COLO829 (cell line): ENCODE measurements at regions not wholly inside any gene's neighbourhood (a gene's known extent, or its start where the extent isn't known, plus 50 kb on each side); places are given as distances from the start of the nearest gene placed in this dataset.

Experiments used
- DNase-seq: peaks from one replicate; pipeline ENCODE4 v3.0.0; 2012; ENCODE audit warnings: low spot score

GRCh38 chr1:8113262-8114220 is 87.4 kb upstream of the ERRFI1 start:
- DNase-seq, result no peak

- DNase-seq, result no peak
Observed at GRCh38 chr1:8112611-8113261, 86.6 kb upstream of the ERRFI1 start.

GRCh38 chr1:8111560-8111959 is 85.5 kb upstream of the ERRFI1 start:
- DNase-seq, result no peak

DNA sequence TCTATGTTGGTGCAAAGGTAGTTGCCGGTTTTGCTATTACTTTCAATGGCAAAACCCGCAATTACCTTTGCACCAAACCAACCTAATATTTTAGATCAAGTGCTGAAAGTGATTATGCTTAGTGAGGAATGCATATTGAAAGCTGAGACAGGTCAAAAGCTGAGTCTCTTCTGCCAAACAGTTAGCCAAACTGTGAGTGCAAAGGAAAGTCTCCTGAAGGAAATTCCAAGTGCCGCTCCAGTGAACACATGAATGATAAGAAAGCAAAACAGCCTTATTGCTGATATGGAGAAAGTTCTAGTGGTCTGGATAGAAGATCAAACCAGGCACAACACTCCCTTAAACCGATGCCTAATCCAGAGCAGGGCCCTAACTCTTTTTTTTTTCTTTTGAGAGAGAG is 83.1 kb upstream of the ERRFI1 start:
- no peak for DNase-seq

DNA sequence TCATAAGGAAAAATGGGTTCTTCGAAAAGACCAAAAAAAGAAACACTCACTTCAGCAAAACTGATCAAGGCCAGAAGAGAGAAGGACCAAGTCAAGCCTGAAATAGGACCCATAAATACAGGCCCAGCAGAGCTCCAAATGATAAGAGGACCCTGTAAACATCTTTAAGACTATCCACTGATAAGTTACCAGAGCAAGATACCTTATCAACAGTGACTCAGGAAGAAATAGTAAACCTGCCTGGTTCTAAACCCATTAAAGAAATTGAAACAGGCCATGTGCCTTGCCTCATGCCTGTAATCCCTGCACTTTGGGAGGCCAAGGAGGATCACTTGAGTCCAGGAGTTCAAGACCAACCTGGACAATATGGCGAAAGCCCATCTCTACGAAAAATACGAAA is 81.8 kb upstream of the ERRFI1 start:
- DNase-seq, result no peak

DNA sequence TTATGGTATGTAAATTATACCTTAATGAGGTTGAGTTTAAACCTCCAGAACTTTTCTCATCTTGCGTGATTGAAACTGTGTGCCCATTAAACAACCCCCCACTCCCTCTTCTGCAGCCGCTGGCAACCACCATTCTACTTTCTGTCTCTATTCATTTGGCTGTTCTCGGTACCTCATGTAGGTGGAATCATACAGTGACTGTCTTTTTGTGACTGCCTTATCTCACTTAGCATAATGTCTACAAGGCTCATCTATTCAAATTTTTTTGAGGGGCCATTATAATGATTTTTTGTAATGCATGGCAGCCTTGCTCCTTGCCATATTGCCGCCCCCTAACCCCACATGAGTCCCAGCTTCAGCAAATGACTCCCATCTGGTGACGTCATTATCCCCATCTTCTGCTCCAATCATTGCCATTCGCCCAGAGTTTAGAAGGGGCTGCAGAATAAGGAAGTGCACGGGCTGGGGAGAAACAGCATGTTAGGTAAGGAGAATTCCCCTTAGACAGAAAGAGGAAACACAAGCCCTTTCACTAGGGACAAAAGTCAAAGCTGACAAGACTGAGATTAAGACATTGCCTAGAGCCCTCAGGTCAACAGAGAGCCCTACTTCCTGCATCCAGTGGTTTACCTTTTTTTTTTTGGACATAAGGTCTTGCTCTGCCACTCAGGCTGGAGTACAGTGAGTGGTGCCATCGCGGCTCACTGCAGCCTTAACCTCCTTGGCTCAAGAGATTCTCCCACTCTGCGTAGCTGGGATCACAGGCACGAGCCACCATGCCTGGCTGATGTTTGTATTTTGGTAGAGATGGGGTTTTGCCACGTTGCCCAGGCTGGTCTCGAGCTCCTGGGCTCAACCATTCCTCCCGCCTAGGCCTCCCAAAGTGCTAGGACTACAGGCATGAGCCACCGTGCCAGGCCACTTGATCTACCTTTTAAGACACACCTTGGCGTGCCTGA is 78.4 kb upstream of the ERRFI1 start:
- DNase-seq, result no peak

GRCh38 chr1:8097908-8098307 is 71.8 kb upstream of the ERRFI1 start:
- no peak for DNase-seq

GRCh38 chr1:8097077-8097799 is 71.1 kb upstream of the ERRFI1 start:
- DNase-seq, result no peak

DNA sequence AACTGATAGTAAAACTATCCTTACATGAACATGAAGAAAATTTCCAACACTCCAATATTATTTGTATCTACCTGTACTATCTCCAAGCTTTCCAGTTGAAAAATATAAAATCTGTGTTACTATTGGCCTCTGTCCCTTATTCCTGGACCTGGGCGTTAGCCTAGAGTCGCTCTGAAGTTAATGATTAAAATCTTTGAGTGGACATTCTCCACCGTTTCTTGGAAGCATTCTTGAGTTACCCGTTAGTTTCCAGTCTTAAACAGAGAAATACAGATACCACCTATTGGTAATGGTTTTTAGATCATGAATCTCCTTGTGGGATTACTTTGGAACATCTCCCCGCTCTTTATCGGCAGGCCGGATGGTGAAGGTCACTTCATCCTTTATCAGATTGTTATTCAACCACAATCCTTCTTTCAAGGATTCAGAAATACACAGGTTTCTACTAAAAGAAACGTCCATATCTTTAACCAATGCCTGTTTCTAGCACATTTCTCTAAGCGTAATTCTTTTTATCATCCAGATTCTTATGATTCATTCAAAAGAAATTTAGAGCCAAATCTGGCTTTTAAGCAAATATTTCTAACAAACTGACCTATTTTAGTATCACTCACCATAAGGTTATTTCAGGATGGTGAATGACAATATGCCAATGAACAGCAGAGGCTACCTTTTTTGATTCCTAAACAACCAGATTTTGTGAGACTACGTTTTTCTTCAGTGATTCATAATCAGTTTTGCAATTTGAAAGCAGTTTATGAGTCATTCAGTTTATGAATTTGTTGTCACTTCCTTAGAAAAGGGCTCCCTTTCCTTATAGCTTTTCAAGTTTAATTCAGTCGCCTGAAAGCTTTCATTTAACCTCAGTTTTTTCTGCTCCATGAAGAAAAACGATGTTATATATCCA is 70.2 kb upstream of the ERRFI1 start:
- DNase-seq, result no peak

DNA sequence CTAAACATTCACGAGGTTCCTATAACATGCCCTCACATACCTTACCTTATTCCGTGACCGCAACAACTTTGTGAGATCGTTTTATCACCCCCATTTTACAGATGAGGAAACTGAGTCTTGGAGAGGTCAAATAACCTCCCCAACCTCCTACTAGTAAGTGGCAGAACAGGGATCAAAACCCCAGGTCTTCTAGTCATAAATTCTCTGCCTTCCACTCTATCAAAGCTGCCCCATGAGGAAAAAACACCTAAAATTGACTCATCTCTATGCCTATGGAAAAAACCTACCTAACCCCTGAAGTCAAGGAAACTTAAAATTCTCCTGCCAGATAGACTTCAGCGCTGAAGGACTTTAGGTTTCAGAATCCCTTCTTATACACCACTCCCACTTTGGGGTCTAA is 69.5 kb upstream of the ERRFI1 start:
- no peak for DNase-seq

DNA sequence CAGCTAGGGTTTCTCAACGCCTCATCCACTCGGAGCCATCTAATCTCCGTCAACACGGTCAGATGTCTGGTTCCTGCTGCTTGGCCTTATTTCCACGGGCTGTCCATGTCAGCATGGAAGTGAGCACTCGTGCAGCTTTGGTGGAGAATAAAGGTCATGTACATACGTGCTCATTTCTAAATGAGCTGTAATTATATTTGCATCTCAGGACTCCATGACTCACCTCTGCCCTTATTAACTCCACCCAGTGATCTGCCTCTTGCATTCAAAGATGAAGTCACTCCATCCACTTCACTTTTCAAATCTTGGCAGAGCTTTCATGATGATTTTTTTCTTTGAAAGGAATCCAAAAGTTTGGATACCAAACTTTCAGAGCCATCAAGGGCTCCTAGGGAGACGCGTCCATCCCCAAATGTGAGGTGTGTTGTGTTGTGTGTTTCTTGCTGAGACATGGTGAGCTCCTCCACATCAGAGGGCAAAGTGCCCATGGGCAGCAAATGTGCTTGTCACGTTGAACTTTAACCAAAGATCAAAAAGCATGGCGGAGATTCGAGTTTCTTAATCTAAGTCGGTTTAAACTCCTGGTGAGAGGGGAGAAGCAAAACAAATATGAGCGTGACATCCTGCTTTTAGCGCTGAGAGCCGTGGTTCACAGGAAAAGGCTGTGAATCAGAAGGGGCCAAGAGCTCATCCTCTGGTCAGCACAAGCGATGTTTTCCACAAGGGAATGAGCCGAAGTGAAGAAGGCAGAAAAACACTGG is 68.6 kb upstream of the ERRFI1 start:
- no peak for DNase-seq

DNA sequence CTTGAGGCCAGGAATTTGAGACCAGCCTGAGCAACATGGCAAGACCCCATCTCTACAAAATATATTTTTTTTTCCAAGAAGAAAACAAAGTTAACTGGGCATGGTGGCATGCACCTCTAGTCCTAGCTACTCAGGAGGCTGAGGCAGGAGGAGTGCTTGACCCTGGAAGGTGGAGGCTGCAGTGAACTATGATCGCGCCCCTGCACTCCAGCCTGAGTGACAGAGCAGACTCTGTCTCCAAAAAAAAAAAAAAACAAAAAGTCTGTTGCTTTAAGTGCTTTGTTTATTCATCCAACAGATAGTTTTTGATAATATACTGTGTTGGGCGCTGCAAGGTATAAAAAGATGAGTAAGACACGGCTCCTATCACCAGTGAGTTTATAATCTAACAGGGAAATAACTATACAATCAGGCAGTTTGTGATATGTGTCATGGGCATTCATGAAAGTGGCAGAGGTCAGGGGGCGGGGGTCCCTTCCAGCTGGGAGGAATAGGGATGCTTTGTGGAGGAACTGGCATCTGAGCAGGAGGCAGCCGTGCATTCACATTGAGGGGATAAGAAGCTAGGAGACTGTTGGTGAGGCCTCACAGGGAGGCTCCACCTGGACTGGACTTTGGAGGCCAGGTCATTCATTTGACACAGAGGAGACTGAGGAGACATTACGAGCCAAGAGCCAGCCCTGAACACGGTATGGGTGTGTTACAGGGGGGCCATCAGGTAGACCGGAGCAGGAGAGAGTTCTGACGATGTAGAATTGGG is 67.3 kb upstream of the ERRFI1 start:
- no peak for DNase-seq

- no peak for DNase-seq
Observed at GRCh38 chr1:8092657-8093056, 66.5 kb upstream of the ERRFI1 start.

DNA sequence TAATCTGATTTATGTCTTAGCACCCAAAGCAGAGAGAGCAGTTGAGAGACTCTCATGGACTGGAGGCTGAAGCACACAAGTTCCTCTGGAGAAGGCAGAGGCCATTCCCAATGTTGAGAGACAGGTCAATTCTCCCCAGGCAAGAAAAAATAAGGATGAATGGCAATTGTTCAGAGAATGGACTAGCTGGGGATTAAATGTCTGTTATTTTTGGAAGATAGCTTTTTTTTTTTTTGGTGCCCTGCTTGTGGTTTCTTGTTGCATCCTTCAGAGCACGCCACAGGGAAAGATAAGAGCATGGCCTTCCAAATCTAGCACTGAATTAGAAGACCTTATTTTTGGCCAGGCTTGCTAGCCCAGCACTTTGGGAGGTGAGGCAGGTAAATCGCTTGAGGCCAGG is 65.6 kb upstream of the ERRFI1 start:
- DNase-seq, result peak; percentile 13

- peak; percentile 54 for DNase-seq
Observed at GRCh38 chr1:8090241-8090702, 64.2 kb upstream of the ERRFI1 start.

DNA sequence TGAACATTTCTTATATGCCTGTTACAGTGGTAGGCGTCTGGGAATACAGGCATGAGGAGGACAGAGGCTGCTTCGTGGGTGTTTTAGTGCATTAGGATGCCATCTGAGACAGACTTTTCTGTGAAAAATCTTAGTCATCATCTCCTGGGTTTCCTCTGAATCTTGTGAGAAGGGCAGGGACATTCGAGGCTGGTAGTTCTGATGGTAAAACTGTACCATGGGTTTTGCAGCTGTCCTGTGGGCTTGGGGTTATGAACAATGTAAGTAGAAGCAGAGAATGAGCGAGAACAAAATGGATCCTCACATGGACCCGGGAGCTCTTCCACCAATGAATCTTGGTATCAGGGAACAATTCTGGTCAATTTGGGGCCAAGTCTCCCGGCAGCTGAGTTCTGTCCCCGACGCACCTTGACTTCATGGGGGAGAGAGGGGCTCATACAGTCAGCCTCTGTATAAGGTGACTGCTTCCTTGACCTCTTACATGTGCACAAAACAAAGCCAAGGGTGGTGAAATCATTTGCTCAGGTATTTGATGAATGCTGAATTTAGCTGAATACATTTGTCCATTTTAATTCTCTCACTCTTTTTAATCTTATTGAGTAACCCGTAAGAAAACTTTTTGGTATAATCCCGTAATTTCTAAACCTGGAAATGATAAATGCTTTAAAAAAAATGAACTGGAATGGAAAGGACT is 63.6 kb upstream of the ERRFI1 start:
- DNase-seq, result no peak

GRCh38 chr1:8086055-8086454 is 59.9 kb upstream of the ERRFI1 start:
- DNase-seq, result no peak

DNA sequence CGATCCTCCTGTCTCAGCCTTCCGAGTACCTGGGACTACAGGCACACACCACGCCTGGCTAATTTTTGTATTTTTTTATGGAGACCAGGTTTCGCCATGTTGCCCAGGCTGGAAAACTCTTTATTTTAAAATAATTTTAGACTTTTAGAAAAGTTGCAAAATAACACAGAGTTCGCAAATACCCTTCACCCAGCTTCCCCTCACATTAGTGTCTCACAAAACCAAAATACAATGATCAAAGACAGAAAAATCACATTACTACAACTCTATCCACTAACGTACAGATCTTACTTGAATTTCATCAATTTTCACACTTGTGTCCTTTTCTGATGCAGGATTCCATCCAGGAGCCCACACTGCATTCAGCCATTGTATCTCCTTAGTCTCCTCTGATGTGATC is 58.8 kb upstream of the ERRFI1 start:
- no peak for DNase-seq
